ENCODE measurements at regions not wholly inside any gene's neighbourhood (a gene's known extent, or its start where the extent isn't known, plus 50 kb on each side); places are given as distances from the start of the nearest gene placed in this dataset.

DNA sequence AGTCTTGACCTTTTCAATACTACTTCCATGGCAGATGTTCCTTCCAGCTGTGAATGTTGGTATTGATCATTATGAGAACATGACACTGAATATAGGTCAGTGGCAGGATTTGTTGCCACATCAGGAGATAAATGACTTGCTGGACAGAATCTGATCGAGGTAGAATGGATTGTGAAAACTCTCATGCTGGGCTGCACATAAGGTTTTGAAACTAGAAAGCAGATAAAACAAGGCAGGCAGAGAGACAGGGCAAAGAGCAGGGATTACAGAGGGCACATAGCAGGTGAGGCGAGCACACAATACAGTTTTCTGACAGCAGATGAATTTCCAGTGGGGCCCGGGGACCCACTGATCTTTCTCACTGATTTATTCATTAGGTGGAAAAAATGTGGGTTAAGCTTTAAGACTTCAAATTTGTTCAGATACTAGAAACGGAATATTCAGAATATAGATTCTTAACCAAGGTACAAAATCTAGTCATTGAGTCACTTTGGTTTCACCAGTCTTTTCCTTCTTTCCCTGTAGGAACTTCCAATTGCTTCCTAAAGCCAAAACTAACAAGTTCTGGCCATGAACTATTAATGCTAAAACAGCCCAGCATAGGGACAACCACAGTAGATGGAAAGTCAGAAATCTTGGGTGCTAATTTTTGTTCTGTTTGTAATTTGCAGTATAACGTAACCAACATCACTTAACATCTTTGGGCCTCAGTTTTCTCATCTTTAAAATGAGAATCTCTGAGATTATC, 296.0 kb upstream of the PTBP2 start:
- TF ChIP-seq, protein P1, sequence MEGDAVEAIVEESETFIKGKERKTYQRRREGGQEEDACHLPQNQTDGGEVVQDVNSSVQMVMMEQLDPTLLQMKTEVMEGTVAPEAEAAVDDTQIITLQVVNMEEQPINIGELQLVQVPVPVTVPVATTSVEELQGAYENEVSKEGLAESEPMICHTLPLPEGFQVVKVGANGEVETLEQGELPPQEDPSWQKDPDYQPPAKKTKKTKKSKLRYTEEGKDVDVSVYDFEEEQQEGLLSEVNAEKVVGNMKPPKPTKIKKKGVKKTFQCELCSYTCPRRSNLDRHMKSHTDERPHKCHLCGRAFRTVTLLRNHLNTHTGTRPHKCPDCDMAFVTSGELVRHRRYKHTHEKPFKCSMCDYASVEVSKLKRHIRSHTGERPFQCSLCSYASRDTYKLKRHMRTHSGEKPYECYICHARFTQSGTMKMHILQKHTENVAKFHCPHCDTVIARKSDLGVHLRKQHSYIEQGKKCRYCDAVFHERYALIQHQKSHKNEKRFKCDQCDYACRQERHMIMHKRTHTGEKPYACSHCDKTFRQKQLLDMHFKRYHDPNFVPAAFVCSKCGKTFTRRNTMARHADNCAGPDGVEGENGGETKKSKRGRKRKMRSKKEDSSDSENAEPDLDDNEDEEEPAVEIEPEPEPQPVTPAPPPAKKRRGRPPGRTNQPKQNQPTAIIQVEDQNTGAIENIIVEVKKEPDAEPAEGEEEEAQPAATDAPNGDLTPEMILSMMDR (IDR thresholded peaks at IDR 0.05): no peak
- TF ChIP-seq POLR2A (IDR thresholded peaks at IDR 0.05): no peak
